DND-41 (cell line): ENCODE measurements at regions not wholly inside any gene's neighbourhood (a gene's known extent, or its start where the extent isn't known, plus 50 kb on each side); places are given as distances from the start of the nearest gene placed in this dataset.

Source experiments
- EZH2 ChIP-seq: IDR thresholded peaks from 3 replicates; pipeline ENCODE4 v1.6.1; 2012; ENCODE audit warnings: borderline replicate concordance, low read depth, mild to moderate bottlenecking, moderate library complexity, low read length, inconsistent platforms; ENCODE audit not compliant: severe bottlenecking
- TF ChIP-seq, protein P1 (sequence below): IDR thresholded peaks from 2 replicates; pipeline ENCODE4 v1.5.1; 2012; ENCODE audit warnings: borderline replicate concordance, low read length, moderate library complexity, mild to moderate bottlenecking; ENCODE audit not compliant: poor library complexity, severe bottlenecking; ENCODE audit errors: extremely low read depth

DNA sequence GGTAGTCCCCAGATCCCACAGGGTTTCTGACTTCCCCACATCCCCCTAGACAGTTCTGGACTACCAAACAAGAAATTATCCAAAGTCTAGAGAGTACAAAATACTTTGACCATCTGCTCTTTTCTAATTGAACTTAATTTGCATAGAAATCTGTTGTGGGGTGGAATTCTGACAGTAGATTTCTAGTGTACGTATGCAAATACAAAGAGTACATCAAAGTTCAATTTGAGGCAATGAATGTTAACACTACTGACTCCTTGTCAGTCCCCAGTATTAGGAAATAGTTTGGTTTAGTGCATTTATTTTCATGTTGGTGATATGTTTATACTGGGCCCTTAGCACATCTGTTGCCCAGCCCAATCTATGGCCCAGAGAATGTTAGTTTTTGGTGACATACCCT, 292.6 kb downstream of the CETN3 start:
- TF ChIP-seq, protein P1, sequence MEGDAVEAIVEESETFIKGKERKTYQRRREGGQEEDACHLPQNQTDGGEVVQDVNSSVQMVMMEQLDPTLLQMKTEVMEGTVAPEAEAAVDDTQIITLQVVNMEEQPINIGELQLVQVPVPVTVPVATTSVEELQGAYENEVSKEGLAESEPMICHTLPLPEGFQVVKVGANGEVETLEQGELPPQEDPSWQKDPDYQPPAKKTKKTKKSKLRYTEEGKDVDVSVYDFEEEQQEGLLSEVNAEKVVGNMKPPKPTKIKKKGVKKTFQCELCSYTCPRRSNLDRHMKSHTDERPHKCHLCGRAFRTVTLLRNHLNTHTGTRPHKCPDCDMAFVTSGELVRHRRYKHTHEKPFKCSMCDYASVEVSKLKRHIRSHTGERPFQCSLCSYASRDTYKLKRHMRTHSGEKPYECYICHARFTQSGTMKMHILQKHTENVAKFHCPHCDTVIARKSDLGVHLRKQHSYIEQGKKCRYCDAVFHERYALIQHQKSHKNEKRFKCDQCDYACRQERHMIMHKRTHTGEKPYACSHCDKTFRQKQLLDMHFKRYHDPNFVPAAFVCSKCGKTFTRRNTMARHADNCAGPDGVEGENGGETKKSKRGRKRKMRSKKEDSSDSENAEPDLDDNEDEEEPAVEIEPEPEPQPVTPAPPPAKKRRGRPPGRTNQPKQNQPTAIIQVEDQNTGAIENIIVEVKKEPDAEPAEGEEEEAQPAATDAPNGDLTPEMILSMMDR: no peak
- no peak for TF ChIP-seq EZH2
